ENCODE measurements at regions not wholly inside any gene's neighbourhood (a gene's known extent, or its start where the extent isn't known, plus 50 kb on each side); places are given as distances from the start of the nearest gene placed in this dataset.

DNA sequence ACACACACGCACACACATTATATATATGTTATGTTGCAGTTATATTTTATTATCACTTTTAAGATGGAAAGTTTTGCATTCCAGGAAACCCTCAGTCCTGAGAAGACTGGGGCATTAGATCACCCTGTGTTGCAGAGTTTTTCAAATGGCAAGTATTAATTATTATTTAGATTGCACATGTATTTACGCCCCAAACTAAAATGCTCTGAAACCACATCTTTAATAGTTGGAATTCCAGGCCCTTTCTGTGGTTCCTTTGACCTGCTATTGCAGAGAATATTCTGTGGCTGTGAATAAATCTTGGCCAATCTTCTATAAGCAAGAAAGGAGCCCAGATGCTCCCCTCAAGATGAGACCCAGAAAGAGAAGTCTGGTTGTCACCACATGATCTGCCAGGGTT lies 427.0 kb upstream of the TNP1 start:
- no peak for ATAC-seq
- no peaks in the 10 kb centered on the region for H3K27me3 ChIP-seq
- WGBS, 2 donors, result 95 to 100% methylated on average over 2 of the region's 2 CpGs

GRCh38 chr2:217285926-217286325 lies 426.1 kb upstream of the TNP1 start:
- no peaks in the 10 kb centered on the region for H3K36me3 ChIP-seq (replicated peaks in 1 of 2; ENCODE audit: insufficient read depth in 1 of 2, low read depth in 2 of 2)
- TF ChIP-seq POLR2A (IDR thresholded peaks at IDR 0.05), result no peak
- no peak for TF ChIP-seq CTCF (IDR thresholded peaks at IDR 0.05)
- H3K9me3 ChIP-seq, result no peaks in the 10 kb centered on the region
- H3K4me3 ChIP-seq, result no peak overlapping the region
- H3K4me1 ChIP-seq, result peaks cover 18% of the 10 kb centered on the region
- no peaks in the 10 kb centered on the region for H3K27me3 ChIP-seq
- no peak for DNase-seq
- ATAC-seq, result no peak
- WGBS, 2 donors, result 90 to 92% methylated on average over 4 of the region's 4 CpGs
- H3K27ac ChIP-seq, result no peak overlapping the region
- intact Hi-C loops (cut with DNase I), result no loop called here

More for the DNA sequence above, 427.0 kb upstream of the TNP1 start:
- H3K36me3 ChIP-seq (replicated peaks in 1 of 2; ENCODE audit: insufficient read depth in 1 of 2, low read depth in 2 of 2), result no peaks in the 10 kb centered on the region
- no peaks in the 10 kb centered on the region for H3K9me3 ChIP-seq
- no peak overlapping the region for H3K27ac ChIP-seq
- intact Hi-C loops (cut with DNase I), result no loop called here
- no peak overlapping the region for H3K4me3 ChIP-seq
- DNase-seq, result no peak
- H3K4me1 ChIP-seq, result peaks cover 18% of the 10 kb centered on the region
- no peak for TF ChIP-seq CTCF (IDR thresholded peaks at IDR 0.05)
- TF ChIP-seq POLR2A (IDR thresholded peaks at IDR 0.05), result no peak

DNA sequence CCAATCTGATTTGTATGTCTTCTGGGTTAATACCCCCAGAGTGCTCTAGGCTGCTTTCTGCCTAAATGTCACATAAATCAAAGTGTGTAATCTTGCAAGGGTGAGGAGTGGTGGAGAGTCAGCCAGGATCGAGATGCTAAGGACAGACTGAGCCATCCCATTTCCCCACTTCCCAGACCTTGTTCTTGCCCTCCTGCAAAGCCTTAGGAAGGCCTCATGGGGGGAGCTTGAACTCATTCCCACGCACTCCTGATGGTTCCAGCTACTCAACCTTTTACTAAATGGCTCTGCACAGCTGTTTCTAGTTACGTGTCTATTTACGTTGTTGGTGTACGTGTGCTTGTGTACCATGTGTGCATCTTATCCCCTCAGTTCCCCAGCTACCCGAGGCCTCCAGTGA lies 423.6 kb upstream of the TNP1 start:
- intact Hi-C loops (cut with DNase I), result no loop called here
- TF ChIP-seq POLR2A (IDR thresholded peaks at IDR 0.05) (no peak), CTCF (IDR thresholded peaks at IDR 0.05) (no peak)
- DNase-seq (no peak), ATAC-seq (no peak)
- H3K36me3 ChIP-seq (replicated peaks in 1 of 2; ENCODE audit: insufficient read depth in 1 of 2, low read depth in 2 of 2), result no peaks in the 10 kb centered on the region
- H3K9me3 ChIP-seq, result no peaks in the 10 kb centered on the region
- no peak overlapping the region for H3K4me3 ChIP-seq
- H3K4me1 ChIP-seq, result no peaks in the 10 kb centered on the region
- WGBS, 2 donors, result 76 to 81% methylated on average over 6 of the region's 6 CpGs
- H3K27me3 ChIP-seq, result no peaks in the 10 kb centered on the region
- no peak overlapping the region for H3K27ac ChIP-seq

DNA sequence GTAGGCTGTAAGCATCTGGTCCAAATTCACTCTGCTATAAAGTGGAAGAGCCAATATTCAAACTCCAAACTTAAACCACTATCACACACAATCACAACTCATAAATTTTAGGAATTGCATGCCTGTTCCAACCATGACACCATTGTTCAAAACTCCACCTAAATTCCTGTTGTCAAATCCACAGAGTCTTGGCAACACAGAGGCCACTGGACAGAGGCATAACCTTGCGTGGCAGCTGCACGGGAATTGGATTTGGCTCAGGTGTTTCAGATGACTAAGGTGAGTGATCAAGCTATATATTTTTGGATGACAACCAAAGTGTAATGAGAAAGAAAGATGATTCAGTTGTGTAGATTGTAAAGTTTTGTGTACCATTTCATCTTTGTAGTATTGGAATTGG lies 422.7 kb upstream of the TNP1 start:
- H3K4me3 ChIP-seq, result no peak overlapping the region
- no peaks in the 10 kb centered on the region for H3K36me3 ChIP-seq (replicated peaks in 1 of 2; ENCODE audit: insufficient read depth in 1 of 2, low read depth in 2 of 2)
- H3K9me3 ChIP-seq, result no peaks in the 10 kb centered on the region
- no peaks in the 10 kb centered on the region for H3K27me3 ChIP-seq
- H3K4me1 ChIP-seq, result no peaks in the 10 kb centered on the region
- no peak overlapping the region for H3K27ac ChIP-seq
- intact Hi-C loops (cut with DNase I), result no loop called here
- ATAC-seq (no peak), DNase-seq (no peak)
- 38 to 65% methylated on average over 2 of the region's 2 CpGs for WGBS, 2 donors
- no peak for TF ChIP-seq POLR2A (IDR thresholded peaks at IDR 0.05)
- no peak for TF ChIP-seq CTCF (IDR thresholded peaks at IDR 0.05)

- DNase-seq, result no peak
- Histone ChIP-seq H3K27me3 (no peaks in the 10 kb centered on the region), H3K4me3 (no peak overlapping the region), H3K4me1 (no peaks in the 10 kb centered on the region), H3K36me3 (replicated peaks in 1 of 2; ENCODE audit: insufficient read depth in 1 of 2, low read depth in 2 of 2) (no peaks in the 10 kb centered on the region), H3K9me3 (no peaks in the 10 kb centered on the region), H3K27ac (no peak overlapping the region)
- TF ChIP-seq CTCF (IDR thresholded peaks at IDR 0.05), result no peak
- no peak for TF ChIP-seq POLR2A (IDR thresholded peaks at IDR 0.05)
- no peak for ATAC-seq
- intact Hi-C loops (cut with DNase I), result no loop called here
These were observed 419.7 kb upstream of the TNP1 start for GRCh38 chr2:217279556-217279955.

All from body of pancreas (tissue), 4 donors.